ENCODE measurements at regions not wholly inside any gene's neighbourhood (a gene's known extent, or its start where the extent isn't known, plus 50 kb on each side); places are given as distances from the start of the nearest gene placed in this dataset.

- H3K27me3 ChIP-seq: no peaks in the 10 kb centered on the region
- H3K9me3 ChIP-seq: no peaks in the 10 kb centered on the region
- no peak for TF ChIP-seq CTCF (IDR thresholded peaks at IDR 0.05)
- no peak for DNase-seq
- no peak overlapping the region for H3K27ac ChIP-seq
- H3K4me1 ChIP-seq: no peaks in the 10 kb centered on the region
- intact Hi-C loops (cut with DNase I): loop anchor here in 2 of 10 donors (5.0 to 10.0 kb wide), 2 partner anchors 816 to 818 kb away; no protein-coding TSS in a partner anchor
- H3K4me3 ChIP-seq: no peak overlapping the region
- no peak for ATAC-seq
- H3K36me3 ChIP-seq: no peaks in the 10 kb centered on the region
- 35 to 52% methylated on average over 1 of the region's 1 CpG for WGBS, 2 donors
These were observed 663.5 kb upstream of the SEMA3D start for GRCh38 chr7:85850381-85850780.

- 43 to 52% methylated on average over 6 of the region's 6 CpGs for WGBS, 2 donors
- TF ChIP-seq CTCF (IDR thresholded peaks at IDR 0.05): no peak
- no peak for ATAC-seq
- H3K4me1 ChIP-seq: no peaks in the 10 kb centered on the region
- no peak overlapping the region for H3K4me3 ChIP-seq
- intact Hi-C loops (cut with DNase I): loop anchor here in 2 of 10 donors (10.0 kb wide), 1 partner anchor 796 kb away; no protein-coding TSS in a partner anchor
- DNase-seq: no peak
- no peak overlapping the region for H3K27ac ChIP-seq
- H3K36me3 ChIP-seq: no peaks in the 10 kb centered on the region
- H3K9me3 ChIP-seq: peaks cover 0 to 7% (median 0%) of the 10 kb centered on the region in 11 donors
- no peaks in the 10 kb centered on the region for H3K27me3 ChIP-seq
These were observed 653.7 kb upstream of the SEMA3D start for GRCh38 chr7:85840554-85840953.

DNA sequence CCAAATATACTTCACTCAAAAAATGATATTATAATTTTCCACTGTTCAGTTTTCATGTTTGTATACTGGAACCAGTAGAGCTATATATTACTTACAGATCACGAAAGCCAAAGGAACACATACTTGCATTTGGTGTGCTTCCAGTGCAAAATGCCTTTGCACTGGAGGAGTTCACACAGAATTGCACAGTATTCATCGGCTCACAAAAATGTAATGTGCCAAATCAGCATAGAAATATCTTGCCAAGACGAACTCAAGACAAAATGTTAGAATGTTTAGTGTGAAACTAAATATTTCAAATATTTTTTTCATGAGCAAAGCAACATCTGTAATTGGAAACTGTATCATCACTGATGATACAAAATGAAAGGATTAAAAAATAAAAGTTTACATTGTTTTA is 646.2 kb upstream of the SEMA3D start:
- 58 to 61% methylated on average over 3 of the region's 3 CpGs for WGBS, 2 donors

DNA sequence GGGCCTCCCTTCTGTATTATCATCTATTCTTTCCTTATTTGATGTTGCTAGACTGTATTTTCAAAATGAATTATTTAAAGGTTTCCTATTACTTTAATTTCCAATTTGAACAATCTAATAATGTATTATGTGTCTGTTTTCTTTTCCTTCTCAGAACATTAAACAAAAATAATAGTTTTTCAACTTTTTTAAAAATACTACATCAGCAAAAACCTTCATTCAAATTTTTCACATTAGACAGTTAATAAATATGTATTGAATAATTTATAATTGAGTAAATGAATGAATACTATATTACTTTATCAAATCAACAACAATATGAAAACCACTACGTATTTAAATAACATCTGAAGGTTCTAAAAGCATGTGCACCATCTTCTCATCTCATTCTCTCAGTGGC is 644.1 kb upstream of the SEMA3D start:
- H3K9me3 ChIP-seq: no peaks in the 10 kb centered on the region
- no peak for DNase-seq
- ATAC-seq: no peak
- no peak for TF ChIP-seq CTCF (IDR thresholded peaks at IDR 0.05)
- 72 to 78% methylated on average over 1 of the region's 1 CpG for WGBS, 2 donors
- no peaks in the 10 kb centered on the region for H3K36me3 ChIP-seq
- no peaks in the 10 kb centered on the region for H3K4me1 ChIP-seq
- H3K27me3 ChIP-seq: no peaks in the 10 kb centered on the region
- no peak overlapping the region for H3K27ac ChIP-seq
- intact Hi-C loops (cut with DNase I): no loop called here
- H3K4me3 ChIP-seq: no peak overlapping the region

More for the DNA sequence above, 646.2 kb upstream of the SEMA3D start:
- intact Hi-C loops (cut with DNase I): no loop called here
- H3K9me3 ChIP-seq: no peaks in the 10 kb centered on the region
- H3K36me3 ChIP-seq: no peaks in the 10 kb centered on the region
- ATAC-seq (no peak), DNase-seq (no peak)
- no peaks in the 10 kb centered on the region for H3K27me3 ChIP-seq
- no peak overlapping the region for H3K4me3 ChIP-seq
- no peaks in the 10 kb centered on the region for H3K4me1 ChIP-seq
- no peak for TF ChIP-seq CTCF (IDR thresholded peaks at IDR 0.05)
- no peak overlapping the region for H3K27ac ChIP-seq
